B cell (primary cell): ENCODE measurements at regions not wholly inside any gene's neighbourhood (a gene's known extent, or its start where the extent isn't known, plus 50 kb on each side); places are given as distances from the start of the nearest gene placed in this dataset.

Experiments
- ATAC-seq: fragments of 200-7000 bp; cut with Tn5 transposase; one replicate; pipeline ENCODE4 v1.10.0; 2021; ENCODE audit warnings: low read depth, mild to moderate bottlenecking, moderate number of reproducible peaks, moderate library complexity
- CTCF ChIA-PET: fragments of 350-600 bp; sonication (Branson Sonifier 250); formaldehyde crosslinking; loops from one replicate; lab custom pipeline; 2021; ENCODE audit warnings: antibody characterized with exemption, inconsistent platforms; lab: Charles Lee
- POLR2A ChIA-PET: fragments of 350-600 bp; sonication (Branson Sonifier 250); formaldehyde crosslinking; loops from one replicate; lab custom pipeline; 2021; ENCODE audit warnings: antibody characterized with exemption; lab: Charles Lee
- DNase-seq: peaks from one replicate; pipeline ENCODE4 v3.0.0; 2013
- H2AFZ ChIP-seq: 2 replicates; pipeline ENCODE4 v1.6.1; 2012; ENCODE audit warnings: mild to moderate bottlenecking, low read depth, low read length; ENCODE audit not compliant: insufficient read depth, poor library complexity, severe bottlenecking
- H3K27ac ChIP-seq, 2 donors: 1 replicate in 1 of 2; 2 replicates in 1 of 2; pipeline ENCODE4 v1.5.1; 2012 to 2013; ENCODE audit warnings: low read length in 2 of 2, mild to moderate bottlenecking in 2 of 2, moderate library complexity in 1 of 2
- H3K27me3 ChIP-seq, 4 experiments: fragments of 200-600 bp in 1 of 4; sonication (generic) in 1 of 4; replicated peaks in 1 of 4; 1 replicate in 2 of 4; 2 replicates in 2 of 4; pipeline versions ENCODE4 v1.6.1 to v1.7.0; 2013 to 2016; ENCODE audit warnings: low read length in 3 of 4, mild to moderate bottlenecking in 2 of 4, mixed read lengths in 1 of 4, moderate library complexity in 1 of 4; ENCODE audit not compliant: insufficient read depth in 4 of 4, control insufficient read depth in 3 of 4; ENCODE audit errors: control extremely low read depth in 1 of 4
- H3K36me3 ChIP-seq, 2 experiments: replicated peaks in 1 of 2; 1 replicate in 1 of 2; 2 replicates in 1 of 2; pipeline versions ENCODE4 v1.6.1 to v1.7.1; 2013; ENCODE audit warnings: low read length in 1 of 2; ENCODE audit not compliant: insufficient read depth in 2 of 2, control insufficient read depth in 1 of 2; ENCODE audit errors: control extremely low read depth in 1 of 2, extremely low read depth in 1 of 2
- H3K4me1 ChIP-seq, 2 donors: fragments of 200-600 bp in 1 of 2; sonication (generic) in 1 of 2; 1 replicate in 1 of 2; 2 replicates in 1 of 2; pipeline versions ENCODE4 v1.5.1 to v1.6.1; 2013 to 2017; ENCODE audit warnings: low read length in 2 of 2; ENCODE audit not compliant: control insufficient read depth in 2 of 2, insufficient read depth in 2 of 2
- H3K4me2 ChIP-seq: replicated peaks from 2 replicates; pipeline ENCODE3; 2012; ENCODE audit warnings: mild to moderate bottlenecking, low read depth, low read length; ENCODE audit not compliant: poor library complexity, severe bottlenecking
- H3K4me3 ChIP-seq, 5 experiments: fragments of 200-600 bp in 1 of 5; sonication (generic) in 1 of 5; 1 replicate in 3 of 5; 2 replicates in 2 of 5; pipeline versions ENCODE4 v1.5.1 to v1.7.0; 2011 to 2016; ENCODE audit warnings: low read length in 4 of 5, mild to moderate bottlenecking in 4 of 5, low read depth in 2 of 5, control low read depth in 1 of 5, moderate library complexity in 1 of 5; ENCODE audit not compliant: insufficient read depth in 1 of 5; ENCODE audit errors: control extremely low read depth in 1 of 5, extremely low read depth in 1 of 5
- H3K79me2 ChIP-seq: fragments of 200-600 bp; sonication (generic); one replicate; pipeline ENCODE4 v1.6.0; 2016; ENCODE audit warnings: low read length; ENCODE audit not compliant: control insufficient read depth, insufficient read depth
- H3K9ac ChIP-seq: fragments of 200-600 bp; sonication (generic); 2 replicates; pipeline ENCODE4 v1.6.1; 2017; ENCODE audit warnings: mild to moderate bottlenecking, low read length, moderate library complexity
- H3K9me3 ChIP-seq, 3 donors: one replicate each; pipeline versions ENCODE4 v1.6.1 to v1.7.1; 2013; ENCODE audit warnings: low read length in 2 of 3; ENCODE audit not compliant: control insufficient read depth in 2 of 3, insufficient read depth in 1 of 3; ENCODE audit errors: control extremely low read depth in 1 of 3
- H4K20me1 ChIP-seq: 2 replicates; pipeline ENCODE4 v1.6.0; 2012; ENCODE audit warnings: mild to moderate bottlenecking, low read length; ENCODE audit not compliant: insufficient read depth, control insufficient read depth, poor library complexity, severe bottlenecking
- H3K27ac Mint-ChIP-seq: one replicate; pipeline ENCODE4 v1.8.0; 2021; ENCODE audit warnings: mixed read lengths
- H3K27me3 Mint-ChIP-seq: one replicate; pipeline ENCODE4 v1.8.0; 2021; ENCODE audit warnings: mixed read lengths
- H3K4me1 Mint-ChIP-seq: one replicate; pipeline ENCODE4 v1.8.0; 2021; ENCODE audit warnings: mixed read lengths
- H3K4me3 Mint-ChIP-seq: one replicate; pipeline ENCODE4 v1.8.0; 2021; ENCODE audit warnings: mixed read lengths
- H3K9me3 Mint-ChIP-seq: one replicate; pipeline ENCODE4 v1.8.0; 2022; ENCODE audit warnings: mixed read lengths; ENCODE audit not compliant: insufficient read depth
- EZH2 ChIP-seq: IDR thresholded peaks from 2 replicates; pipeline ENCODE4 v1.6.1; 2012; ENCODE audit warnings: borderline replicate concordance, low read depth, mild to moderate bottlenecking, moderate library complexity, low read length; ENCODE audit not compliant: insufficient read depth, poor library complexity, severe bottlenecking
- WGBS: methylation state at CpG from one replicate; pipeline ENCODE4 v1.1.5; 2013; ENCODE audit warnings: missing lambda C conversion rate; ENCODE audit not compliant: insufficient coverage; 5-methylcytosine and 5-hydroxymethylcytosine counted together
- intact Hi-C: fragments of 100-400 bp; cut with micrococcal nuclease; formaldehyde crosslinking; loops from one replicate; pipeline ENCODE4 v1.10.0; 2022
- TF ChIP-seq, protein P1 (sequence below): fragments of 200-600 bp; IDR thresholded peaks from one replicate; pipeline ENCODE4 v1.8.0; 2022; ENCODE audit warnings: antibody characterized with exemption, mild to moderate bottlenecking

DNA sequence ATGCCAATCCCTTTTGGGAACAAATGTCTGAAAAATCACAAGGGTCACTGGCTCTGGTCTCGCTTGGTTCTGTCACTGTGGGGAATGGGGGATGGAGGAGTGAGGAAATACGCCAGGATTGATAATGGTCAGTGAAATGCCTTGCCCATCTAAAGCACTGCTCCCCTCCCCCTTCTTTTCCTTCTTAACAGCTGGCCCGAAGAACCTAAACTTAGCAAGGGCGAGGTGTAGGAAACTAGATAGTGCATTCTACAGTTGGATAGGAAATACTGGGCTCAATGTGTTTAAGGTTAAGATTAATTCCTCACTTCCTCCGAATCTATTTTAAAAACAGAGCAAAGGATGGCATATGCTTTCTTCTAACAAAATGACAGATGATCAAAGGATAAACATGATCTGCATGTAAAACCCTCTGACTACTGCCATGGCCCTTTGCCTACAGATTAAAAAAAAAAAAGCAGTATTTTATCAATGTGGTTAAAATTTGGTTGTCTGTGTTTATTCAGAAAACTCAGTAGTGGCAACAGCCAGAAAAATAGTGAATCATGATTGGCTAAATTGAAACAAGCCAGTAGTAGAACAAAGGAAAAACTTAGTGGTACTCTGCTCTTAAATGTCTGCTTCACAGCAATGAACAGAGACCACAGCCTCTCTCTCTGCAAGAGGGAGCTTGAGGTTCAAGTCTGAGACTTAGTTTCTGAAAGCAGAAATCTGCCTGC lies 86.1 kb upstream of the VAV3 start:
- no peak for TF ChIP-seq EZH2
- TF ChIP-seq, protein P1, sequence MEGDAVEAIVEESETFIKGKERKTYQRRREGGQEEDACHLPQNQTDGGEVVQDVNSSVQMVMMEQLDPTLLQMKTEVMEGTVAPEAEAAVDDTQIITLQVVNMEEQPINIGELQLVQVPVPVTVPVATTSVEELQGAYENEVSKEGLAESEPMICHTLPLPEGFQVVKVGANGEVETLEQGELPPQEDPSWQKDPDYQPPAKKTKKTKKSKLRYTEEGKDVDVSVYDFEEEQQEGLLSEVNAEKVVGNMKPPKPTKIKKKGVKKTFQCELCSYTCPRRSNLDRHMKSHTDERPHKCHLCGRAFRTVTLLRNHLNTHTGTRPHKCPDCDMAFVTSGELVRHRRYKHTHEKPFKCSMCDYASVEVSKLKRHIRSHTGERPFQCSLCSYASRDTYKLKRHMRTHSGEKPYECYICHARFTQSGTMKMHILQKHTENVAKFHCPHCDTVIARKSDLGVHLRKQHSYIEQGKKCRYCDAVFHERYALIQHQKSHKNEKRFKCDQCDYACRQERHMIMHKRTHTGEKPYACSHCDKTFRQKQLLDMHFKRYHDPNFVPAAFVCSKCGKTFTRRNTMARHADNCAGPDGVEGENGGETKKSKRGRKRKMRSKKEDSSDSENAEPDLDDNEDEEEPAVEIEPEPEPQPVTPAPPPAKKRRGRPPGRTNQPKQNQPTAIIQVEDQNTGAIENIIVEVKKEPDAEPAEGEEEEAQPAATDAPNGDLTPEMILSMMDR = no peak
- DNase-seq (no peak), ATAC-seq (no peak)
- peaks cover 21% of the 10 kb centered on the region for H3K4me1 Mint-ChIP-seq
- Histone ChIP-seq H3K36me3 (no peaks in the 10 kb centered on the region), H3K27me3 (no peaks in the 10 kb centered on the region), H3K79me2 (peaks cover 3% of the 10 kb centered on the region), H3K9me3 (no peaks in the 10 kb centered on the region), H2AFZ (peak overlapping the region; percentile 10), H3K4me2 (peak overlapping the region; percentile 39), H3K9ac (no peak overlapping the region), H4K20me1 (no peaks in the 10 kb centered on the region), H3K4me1 (peaks cover 24 to 31% of the 10 kb centered on the region in 2 donors), H3K4me3 (no peak overlapping the region), H3K27ac (no peak overlapping the region)
- no peaks in the 10 kb centered on the region for H3K27me3 Mint-ChIP-seq
- intact Hi-C loops = loop anchor here (1.0 to 2.0 kb wide), 2 partner anchors 8 to 64 kb away; no protein-coding TSS in a partner anchor
- ChIA-PET CTCF (interaction anchor here (0.7 to 1.4 kb wide), 2 partner anchors 36 to 73 kb away, joined by 3 read pairs; no protein-coding TSS in a partner anchor), POLR2A (no interaction called here)
- no CpG with 5 or more reads among the region's 5 CpGs for WGBS
- H3K4me3 Mint-ChIP-seq = peak overlapping the region; percentile 23
- no peaks in the 10 kb centered on the region for H3K9me3 Mint-ChIP-seq
- H3K27ac Mint-ChIP-seq = no peak overlapping the region

DNA sequence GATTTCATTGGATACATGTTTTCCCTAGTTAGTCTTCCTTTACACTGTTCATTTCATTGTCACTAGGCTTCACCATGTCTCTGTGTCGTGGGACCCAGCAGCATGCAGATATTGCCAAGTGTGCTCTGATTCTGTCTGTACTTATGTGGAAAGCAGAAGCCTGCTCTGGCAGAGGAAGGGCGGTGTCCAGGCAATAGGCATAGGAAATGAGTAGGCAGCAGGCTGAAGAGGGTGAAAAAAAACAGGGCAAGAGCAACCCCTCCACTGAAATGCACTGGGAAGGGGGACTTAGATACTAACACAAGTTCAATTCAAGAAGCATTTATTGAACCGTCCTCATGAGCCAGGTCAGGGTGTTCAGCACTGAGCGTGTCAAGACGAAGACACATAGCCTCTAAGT lies 85.2 kb upstream of the VAV3 start:
- ChIA-PET POLR2A (no interaction called here), CTCF (interaction anchor here (1.7 kb wide), 1 partner anchor 268 kb away, joined by 6 read pairs; no protein-coding TSS in a partner anchor)
- H3K27me3 Mint-ChIP-seq = no peaks in the 10 kb centered on the region
- Histone ChIP-seq H3K4me1 (peaks cover 24 to 31% of the 10 kb centered on the region in 2 donors), H4K20me1 (no peaks in the 10 kb centered on the region), H2AFZ (peak overlapping the region; percentile 10), H3K79me2 (peaks cover 3% of the 10 kb centered on the region), H3K27me3 (no peaks in the 10 kb centered on the region), H3K9ac (peak overlapping the region; percentile 20), H3K36me3 (no peaks in the 10 kb centered on the region), H3K9me3 (no peaks in the 10 kb centered on the region), H3K4me2 (peak overlapping the region; percentile 39), H3K4me3 (no peak overlapping the region), H3K27ac (no peak overlapping the region)
- H3K4me3 Mint-ChIP-seq = peak overlapping the region; percentile 20
- peak overlapping the region; percentile 8 for H3K27ac Mint-ChIP-seq
- intact Hi-C loops = loop anchor here (2.0 kb wide), 1 partner anchor 65 kb away; no protein-coding TSS in a partner anchor
- TF ChIP-seq EZH2 = no peak
- TF ChIP-seq, protein P1 = no peak
- WGBS = 17% methylated on average over 1 of the region's 5 CpGs
- peaks cover 21% of the 10 kb centered on the region for H3K4me1 Mint-ChIP-seq
- ATAC-seq = peak; percentile 43
- H3K9me3 Mint-ChIP-seq = no peaks in the 10 kb centered on the region
- DNase-seq = peak; percentile 38
